BLaER1 treated with 17β-estradiol and CSF1 and Interleukin-3, amounts not matched to agents 10 nM and 100 nM (cell line): ENCODE measurements at regions not wholly inside any gene's neighbourhood (a gene's known extent, or its start where the extent isn't known, plus 50 kb on each side); places are given as distances from the start of the nearest gene placed in this dataset.

ENCODE experiments used
- H3K27ac ChIP-seq, 11 experiments: shearing (Covaris generic); formaldehyde crosslinking; 2 replicates each; pipeline ENCODE4 v1.8.1; 2022
- H3K27me3 ChIP-seq, 11 experiments: shearing (Covaris generic); formaldehyde crosslinking; 2 replicates each; pipeline ENCODE4 v1.8.1; 2022
- H3K36me3 ChIP-seq, 11 experiments: shearing (Covaris generic); formaldehyde crosslinking; 2 replicates each; pipeline ENCODE4 v1.8.1; 2022
- H3K4me1 ChIP-seq, 10 experiments: shearing (Covaris generic); formaldehyde crosslinking; 2 replicates each; pipeline ENCODE4 v1.8.1; 2022
- H3K4me2 ChIP-seq, 11 experiments: shearing (Covaris generic); formaldehyde crosslinking; 2 replicates each; pipeline ENCODE4 v1.8.1; 2022
- H3K4me3 ChIP-seq, 10 experiments: shearing (Covaris generic); formaldehyde crosslinking; 2 replicates each; pipeline ENCODE4 v1.8.1; 2022
- H3K9ac ChIP-seq, 11 experiments: shearing (Covaris generic); formaldehyde crosslinking; 2 replicates each; pipeline ENCODE4 v1.8.1; 2022
- H3K9me3 ChIP-seq, 11 experiments: shearing (Covaris generic); formaldehyde crosslinking; replicated peaks in 1 of 11; 2 replicates each; pipeline ENCODE4 v1.8.1; 2022
- H4K20me1 ChIP-seq, 11 experiments: shearing (Covaris generic); formaldehyde crosslinking; 2 replicates each; pipeline ENCODE4 v1.8.1; 2022
- Cebpa-rat ChIP-seq, 11 experiments: shearing (Covaris generic); IDR thresholded peaks; 2 replicates each; pipeline ENCODE4 v1.8.1; 2022

GRCh38 chr1:244339776-244340175 lies 111.9 kb downstream of the ADSS2 start:
- no peak overlapping the region for H3K4me3 ChIP-seq
- H3K9ac ChIP-seq: no peak overlapping the region
- no peak overlapping the region for H3K4me2 ChIP-seq
- no peaks in the 10 kb centered on the region for H3K36me3 ChIP-seq
- H3K4me1 ChIP-seq: peaks cover 5 to 30% (median 14%) of the 10 kb centered on the region in 10 experiments; a peak in 19 of 20 replicates
- no peaks in the 10 kb centered on the region for H4K20me1 ChIP-seq
- TF ChIP-seq Cebpa-rat (IDR thresholded peaks at IDR 0.05): no peak
- H3K27me3 ChIP-seq: no peaks in the 10 kb centered on the region
- no peak overlapping the region for H3K27ac ChIP-seq
- peaks cover 0 to 9% (median 0%) of the 10 kb centered on the region in 11 experiments; a peak in 4 of 22 replicates for H3K9me3 ChIP-seq

- Histone ChIP-seq H3K4me1 (peaks cover 5 to 30% (median 14%) of the 10 kb centered on the region in 10 experiments; a peak in 19 of 20 replicates), H3K4me3 (no peak overlapping the region), H4K20me1 (no peaks in the 10 kb centered on the region), H3K4me2 (no peak overlapping the region), H3K27ac (no peak overlapping the region), H3K27me3 (no peaks in the 10 kb centered on the region), H3K36me3 (no peaks in the 10 kb centered on the region), H3K9me3 (peaks cover 0 to 10% (median 1%) of the 10 kb centered on the region in 11 experiments; a peak in 7 of 22 replicates), H3K9ac (no peak overlapping the region)
- TF ChIP-seq Cebpa-rat (IDR thresholded peaks at IDR 0.05): no peak
These were observed 111.3 kb downstream of the ADSS2 start for GRCh38 chr1:244340396-244340795.

GRCh38 chr1:244341455-244342450 lies 110.0 kb downstream of the ADSS2 start:
- no peak for TF ChIP-seq Cebpa-rat (IDR thresholded peaks at IDR 0.05)
- Histone ChIP-seq H3K4me3 (no peak overlapping the region), H3K27me3 (no peaks in the 10 kb centered on the region), H3K4me2 (peak overlapping the region in 6 of 11 experiments; percentile 4 to 41 (median 25); a peak in 7 of 22 replicates), H3K4me1 (peaks cover 5 to 30% (median 14%) of the 10 kb centered on the region in 10 experiments; a peak in 19 of 20 replicates), H4K20me1 (no peaks in the 10 kb centered on the region), H3K36me3 (peaks cover 0 to 4% (median 0%) of the 10 kb centered on the region in 11 experiments; a peak in 2 of 22 replicates), H3K9me3 (peaks cover 2 to 24% (median 9%) of the 10 kb centered on the region in 11 experiments; a peak in 21 of 22 replicates), H3K27ac (peak overlapping the region in 4 of 11 experiments; percentile 4 to 37 (median 20); a peak in 3 of 22 replicates), H3K9ac (no peak overlapping the region)

DNA sequence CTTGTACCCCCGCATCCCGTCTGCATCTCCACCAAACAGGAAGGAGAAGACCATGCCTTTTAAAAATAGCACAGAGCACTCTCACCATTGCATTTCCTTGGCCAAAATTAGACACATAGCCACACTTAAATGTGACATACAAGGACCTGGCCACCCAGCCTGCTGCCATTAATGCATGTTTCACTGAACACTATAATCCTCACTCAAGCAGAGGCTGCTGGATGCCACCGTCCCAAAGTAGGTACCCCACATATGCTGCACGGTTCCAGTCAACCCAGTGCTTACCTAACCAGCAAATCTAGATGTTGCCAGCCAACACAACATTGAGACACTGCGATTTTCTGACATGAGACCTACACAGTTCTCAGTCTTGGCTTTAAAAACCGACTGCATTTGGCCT lies 107.7 kb downstream of the ADSS2 start:
- H3K9me3 ChIP-seq: peaks cover 7 to 46% (median 17%) of the 10 kb centered on the region in 11 experiments; a peak in 21 of 22 replicates
- peaks cover 0 to 8% (median 0%) of the 10 kb centered on the region in 11 experiments; a peak in 4 of 22 replicates for H3K36me3 ChIP-seq
- H3K4me2 ChIP-seq: peak overlapping the region in 10 of 11 experiments; percentile 32 to 79 (median 47); a peak in 16 of 22 replicates
- H3K4me3 ChIP-seq: no peak overlapping the region
- no peak overlapping the region for H3K9ac ChIP-seq
- peaks cover 5 to 34% (median 16%) of the 10 kb centered on the region in 10 experiments; a peak in 19 of 20 replicates for H3K4me1 ChIP-seq
- H3K27me3 ChIP-seq: no peaks in the 10 kb centered on the region
- TF ChIP-seq Cebpa-rat (IDR thresholded peaks at IDR 0.05): no peak
- peak overlapping the region in 2 of 11 experiments; percentile 8 to 11; a peak in 2 of 22 replicates for H3K27ac ChIP-seq
- H4K20me1 ChIP-seq: no peaks in the 10 kb centered on the region

DNA sequence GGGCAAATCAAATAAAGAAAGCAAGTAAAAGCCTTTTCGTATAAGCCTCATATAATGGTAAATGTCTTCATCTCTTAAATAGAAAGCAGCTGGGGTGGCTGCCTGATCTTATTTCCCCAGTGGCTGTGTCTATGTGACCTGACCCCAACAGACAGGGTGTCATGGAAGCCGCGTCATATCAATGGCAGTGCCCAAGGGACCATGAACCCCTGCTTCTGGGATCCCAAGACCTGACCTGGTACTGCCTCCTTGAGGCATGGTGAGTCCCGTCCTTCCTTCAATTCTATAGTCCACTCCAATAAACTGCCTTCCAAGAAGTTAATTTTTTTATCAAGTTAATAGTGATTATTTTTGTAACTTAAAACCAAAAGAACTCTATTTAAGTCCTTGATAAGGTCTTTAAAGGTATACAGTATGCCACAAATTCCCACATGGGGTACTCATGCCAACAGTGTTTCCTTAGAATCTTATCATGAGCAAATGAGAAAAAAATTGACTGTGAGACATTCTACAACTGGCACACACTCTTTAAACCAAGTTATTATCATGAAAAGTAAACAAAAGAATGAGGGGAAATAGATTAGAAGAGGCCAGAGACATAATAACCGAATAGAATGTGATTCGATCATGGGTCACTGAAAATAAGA lies 104.6 kb downstream of the ADSS2 start:
- Histone ChIP-seq H4K20me1 (no peaks in the 10 kb centered on the region), H3K27ac (no peak overlapping the region), H3K9me3 (peaks cover 7 to 57% (median 17%) of the 10 kb centered on the region in 11 experiments; a peak in 21 of 22 replicates), H3K9ac (no peak overlapping the region), H3K4me2 (no peak overlapping the region), H3K4me3 (no peak overlapping the region; a peak in 1 of 20 replicates), H3K36me3 (peaks cover 0 to 8% (median 0%) of the 10 kb centered on the region in 11 experiments; a peak in 4 of 22 replicates), H3K4me1 (peaks cover 6 to 52% (median 22%) of the 10 kb centered on the region in 10 experiments), H3K27me3 (no peaks in the 10 kb centered on the region)
- TF ChIP-seq Cebpa-rat (IDR thresholded peaks at IDR 0.05): no peak

- TF ChIP-seq Cebpa-rat (IDR thresholded peaks at IDR 0.05): no peak
- no peak overlapping the region for H3K27ac ChIP-seq
- no peak overlapping the region for H3K9ac ChIP-seq
- peaks cover 0 to 8% (median 0%) of the 10 kb centered on the region in 11 experiments; a peak in 4 of 22 replicates for H3K36me3 ChIP-seq
- peaks cover 7 to 57% (median 17%) of the 10 kb centered on the region in 11 experiments; a peak in 21 of 22 replicates for H3K9me3 ChIP-seq
- peaks cover 15 to 55% (median 30%) of the 10 kb centered on the region in 10 experiments for H3K4me1 ChIP-seq
- no peaks in the 10 kb centered on the region for H3K27me3 ChIP-seq
- H3K4me2 ChIP-seq: no peak overlapping the region
- no peaks in the 10 kb centered on the region for H4K20me1 ChIP-seq
- no peak overlapping the region for H3K4me3 ChIP-seq
These were observed 103.8 kb downstream of the ADSS2 start for GRCh38 chr1:244347942-244348341.

GRCh38 chr1:244349103-244349531 lies 102.6 kb downstream of the ADSS2 start:
- H3K4me2 ChIP-seq: peak overlapping the region in 5 of 11 experiments; percentile 26 to 65 (median 46); a peak in 10 of 22 replicates
- H3K27me3 ChIP-seq: no peaks in the 10 kb centered on the region
- no peaks in the 10 kb centered on the region for H4K20me1 ChIP-seq
- H3K27ac ChIP-seq: peak overlapping the region in 2 of 11 experiments; percentile 2 to 34; a peak in 1 of 22 replicates
- H3K4me3 ChIP-seq: no peak overlapping the region
- peaks cover 11 to 56% (median 33%) of the 10 kb centered on the region in 10 experiments for H3K4me1 ChIP-seq
- H3K9me3 ChIP-seq: peaks cover 7 to 57% (median 17%) of the 10 kb centered on the region in 11 experiments; a peak in 21 of 22 replicates
- H3K9ac ChIP-seq: no peak overlapping the region; a peak in 1 of 22 replicates
- TF ChIP-seq Cebpa-rat (IDR thresholded peaks at IDR 0.05): no peak
- peaks cover 0 to 8% (median 0%) of the 10 kb centered on the region in 11 experiments; a peak in 4 of 22 replicates for H3K36me3 ChIP-seq

- no peak overlapping the region for H3K4me3 ChIP-seq
- H3K27ac ChIP-seq: peak overlapping the region in 2 of 11 experiments; percentile 2 to 34; a peak in 1 of 22 replicates
- TF ChIP-seq Cebpa-rat (IDR thresholded peaks at IDR 0.05): no peak
- peaks cover 7 to 54% (median 17%) of the 10 kb centered on the region in 11 experiments; a peak in 21 of 22 replicates for H3K9me3 ChIP-seq
- peaks cover 10 to 59% (median 35%) of the 10 kb centered on the region in 10 experiments for H3K4me1 ChIP-seq
- no peaks in the 10 kb centered on the region for H4K20me1 ChIP-seq
- no peaks in the 10 kb centered on the region for H3K27me3 ChIP-seq
- H3K9ac ChIP-seq: no peak overlapping the region; a peak in 1 of 22 replicates
- H3K36me3 ChIP-seq: peaks cover 0 to 8% (median 0%) of the 10 kb centered on the region in 11 experiments; a peak in 4 of 22 replicates
- peak overlapping the region in 5 of 11 experiments; percentile 26 to 65 (median 46); a peak in 9 of 22 replicates for H3K4me2 ChIP-seq
These were observed 102.1 kb downstream of the ADSS2 start for GRCh38 chr1:244349581-244350001.
